Fibroblast of the aortic adventitia (primary cell): ENCODE measurements at regions not wholly inside any gene's neighbourhood (a gene's known extent, or its start where the extent isn't known, plus 50 kb on each side); places are given as distances from the start of the nearest gene placed in this dataset.

Experiments used
- DNase-seq: peaks from one replicate; pipeline ENCODE4 v3.0.0-alpha.2; 2010; ENCODE audit warnings: low read depth
- H3K4me3 ChIP-seq: 2 replicates; pipeline ENCODE4 v1.5.1; 2011; ENCODE audit warnings: low read depth, mild to moderate bottlenecking, control low read depth, low read length, moderate library complexity
- TF ChIP-seq, protein P1 (sequence below): IDR thresholded peaks from 2 replicates; pipeline ENCODE4 v1.5.1; 2011; ENCODE audit warnings: mild to moderate bottlenecking, low read length, control low read depth, inconsistent platforms; ENCODE audit not compliant: insufficient read depth

DNA sequence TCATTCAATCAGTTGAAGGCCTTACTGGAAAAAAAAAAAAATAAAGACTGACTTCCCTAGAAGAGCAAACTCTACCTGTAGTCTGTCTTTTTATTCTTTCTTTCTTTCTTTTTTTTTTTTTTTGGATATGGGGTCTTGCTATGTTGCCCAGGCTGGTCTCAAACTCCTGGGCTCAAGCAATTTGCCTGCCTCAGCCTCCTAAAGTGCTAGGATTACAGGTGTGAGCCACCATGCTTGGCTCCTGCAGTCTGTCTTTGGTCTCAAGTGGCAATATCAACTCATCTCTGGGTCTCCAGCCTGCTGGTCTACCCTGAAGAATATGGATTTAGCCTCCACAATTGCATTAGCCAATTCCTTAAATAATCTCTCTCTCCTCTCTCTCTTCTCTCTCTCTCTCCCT is 167.7 kb upstream of the P2RY1 start:
- TF ChIP-seq, protein P1, sequence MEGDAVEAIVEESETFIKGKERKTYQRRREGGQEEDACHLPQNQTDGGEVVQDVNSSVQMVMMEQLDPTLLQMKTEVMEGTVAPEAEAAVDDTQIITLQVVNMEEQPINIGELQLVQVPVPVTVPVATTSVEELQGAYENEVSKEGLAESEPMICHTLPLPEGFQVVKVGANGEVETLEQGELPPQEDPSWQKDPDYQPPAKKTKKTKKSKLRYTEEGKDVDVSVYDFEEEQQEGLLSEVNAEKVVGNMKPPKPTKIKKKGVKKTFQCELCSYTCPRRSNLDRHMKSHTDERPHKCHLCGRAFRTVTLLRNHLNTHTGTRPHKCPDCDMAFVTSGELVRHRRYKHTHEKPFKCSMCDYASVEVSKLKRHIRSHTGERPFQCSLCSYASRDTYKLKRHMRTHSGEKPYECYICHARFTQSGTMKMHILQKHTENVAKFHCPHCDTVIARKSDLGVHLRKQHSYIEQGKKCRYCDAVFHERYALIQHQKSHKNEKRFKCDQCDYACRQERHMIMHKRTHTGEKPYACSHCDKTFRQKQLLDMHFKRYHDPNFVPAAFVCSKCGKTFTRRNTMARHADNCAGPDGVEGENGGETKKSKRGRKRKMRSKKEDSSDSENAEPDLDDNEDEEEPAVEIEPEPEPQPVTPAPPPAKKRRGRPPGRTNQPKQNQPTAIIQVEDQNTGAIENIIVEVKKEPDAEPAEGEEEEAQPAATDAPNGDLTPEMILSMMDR, result no peak
- DNase-seq, result no peak
- H3K4me3 ChIP-seq, result no peak overlapping the region

DNA sequence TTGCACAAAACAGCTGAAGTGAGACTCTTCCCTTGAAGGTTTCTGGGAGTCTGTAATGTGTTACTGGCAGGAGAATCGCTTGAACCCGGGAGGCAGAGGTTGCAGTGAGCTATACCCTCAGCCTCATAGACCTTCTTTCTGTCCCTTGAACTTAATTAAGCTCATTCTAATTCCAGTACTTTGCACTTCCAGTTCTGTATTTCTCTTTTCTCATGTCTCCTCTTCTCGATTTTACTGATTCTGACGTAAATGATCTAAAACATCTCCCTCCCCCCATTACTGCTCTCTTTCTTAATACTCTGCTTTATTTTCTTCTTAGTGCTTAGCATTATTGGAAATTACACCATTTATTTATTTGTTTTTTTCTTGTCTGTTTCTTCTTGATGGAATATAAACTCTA is 165.4 kb upstream of the P2RY1 start:
- TF ChIP-seq, protein P1, result no peak
- H3K4me3 ChIP-seq, result no peak overlapping the region
- no peak for DNase-seq

- DNase-seq, result no peak
- TF ChIP-seq, protein P1, result no peak
- H3K4me3 ChIP-seq, result no peak overlapping the region
Measured at GRCh38 chr3:152671446-152672319, 163.2 kb upstream of the P2RY1 start.

DNA sequence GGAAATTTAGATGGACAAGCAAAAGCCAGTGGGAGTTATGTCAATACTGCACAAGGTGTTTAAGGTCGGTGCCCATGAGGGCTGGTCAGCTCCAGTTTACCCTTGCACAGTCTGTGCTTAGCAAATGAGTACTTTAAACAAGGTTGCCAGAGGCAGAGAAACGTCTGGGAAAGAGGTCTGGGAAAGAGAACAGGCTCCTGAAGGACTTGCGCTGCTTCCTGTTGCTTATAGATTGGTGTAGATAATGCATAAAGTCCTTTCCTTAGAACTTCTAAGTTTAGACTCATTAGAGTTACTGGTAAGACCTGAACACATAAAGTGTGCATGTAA is 162.6 kb upstream of the P2RY1 start:
- TF ChIP-seq, protein P1, result no peak

DNA sequence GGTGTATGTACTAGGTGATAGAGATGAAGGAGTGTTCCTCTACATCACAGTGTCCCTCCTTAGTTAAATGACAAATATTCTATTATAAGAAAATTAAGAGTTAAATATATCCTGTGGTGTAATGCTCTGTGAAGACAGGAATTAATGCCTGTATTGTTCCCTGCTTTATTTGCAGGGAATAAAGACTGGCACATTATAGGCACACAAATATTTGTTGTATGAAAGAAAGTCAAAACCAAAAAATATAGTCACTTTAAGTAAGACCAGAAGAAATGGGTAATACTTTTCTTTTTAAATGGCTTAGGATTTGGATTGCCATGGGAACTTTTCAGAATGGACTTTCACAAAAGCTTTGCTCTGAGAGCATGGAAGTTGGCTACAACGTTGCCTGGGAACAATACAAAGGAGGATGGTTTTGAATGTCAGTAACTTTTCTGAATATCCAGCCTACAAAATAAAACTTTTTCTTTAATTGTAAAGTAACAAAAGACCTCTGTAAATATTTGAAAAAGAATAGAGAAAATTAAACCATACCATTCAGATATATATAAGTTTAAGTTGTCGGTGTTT is 158.0 kb upstream of the P2RY1 start:
- H3K4me3 ChIP-seq, result no peak overlapping the region
- TF ChIP-seq, protein P1, result no peak
- DNase-seq, result no peak

More for the DNA sequence above, 162.6 kb upstream of the P2RY1 start:
- DNase-seq, result no peak
- H3K4me3 ChIP-seq, result no peak overlapping the region

DNA sequence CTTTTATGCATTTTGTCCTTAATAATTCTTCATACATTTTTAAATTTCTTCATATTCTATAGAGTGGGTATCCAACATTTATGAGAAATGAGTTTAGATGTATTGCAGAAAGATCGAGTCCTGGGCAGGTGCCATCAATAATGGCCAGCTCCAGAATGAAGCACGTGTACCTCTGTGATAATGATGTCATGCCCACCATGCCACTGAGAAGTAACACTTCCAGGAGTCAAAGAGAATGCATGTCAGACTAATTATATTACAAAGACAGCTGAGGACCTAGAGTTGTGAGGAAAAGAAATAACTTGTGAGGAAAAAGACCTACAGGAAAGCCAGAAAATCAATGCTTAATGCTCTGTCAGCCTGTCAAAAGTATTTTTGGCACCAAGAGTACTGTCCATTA is 157.4 kb upstream of the P2RY1 start:
- TF ChIP-seq, protein P1, result no peak
- no peak overlapping the region for H3K4me3 ChIP-seq
- DNase-seq, result no peak
